ENCODE measurements at regions not wholly inside any gene's neighbourhood (a gene's known extent, or its start where the extent isn't known, plus 50 kb on each side); places are given as distances from the start of the nearest gene placed in this dataset.

GRCh38 chr21:22627911-22628310, 1629.7 kb downstream of the NCAM2 start:
- DNase-seq = no peak

DNA sequence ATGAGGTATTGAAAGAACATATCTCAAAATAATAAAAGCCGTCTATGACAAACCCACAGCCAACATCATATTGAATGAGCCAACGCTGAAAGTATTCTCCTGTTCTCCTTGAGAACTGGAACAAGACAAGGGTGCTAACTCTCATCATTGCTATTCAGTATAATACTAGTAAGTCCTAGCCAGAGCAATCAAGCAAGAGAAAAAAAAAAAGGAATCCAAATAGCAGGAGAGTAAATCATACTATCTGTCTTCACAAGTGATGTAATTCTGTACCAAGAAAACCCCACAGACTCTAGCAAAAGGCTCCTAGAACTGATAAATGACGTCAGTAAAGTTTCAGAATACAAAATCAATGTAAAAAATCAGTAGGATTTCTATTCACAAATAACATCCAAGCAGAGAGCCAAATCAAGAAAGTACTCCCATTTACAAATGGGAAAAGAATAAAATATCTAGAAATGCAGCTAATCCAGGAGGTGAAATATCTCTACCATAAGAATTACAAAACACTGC, 1632.8 kb downstream of the NCAM2 start:
- DNase-seq = no peak

- no peak for DNase-seq
Observed at GRCh38 chr21:22632176-22632575, 1634.0 kb downstream of the NCAM2 start.

- DNase-seq = no peak
Observed at GRCh38 chr21:22649246-22649645, 1651.0 kb downstream of the NCAM2 start.

- DNase-seq = no peak
Observed at GRCh38 chr21:22650226-22650625, 1652.0 kb downstream of the NCAM2 start.

DNA sequence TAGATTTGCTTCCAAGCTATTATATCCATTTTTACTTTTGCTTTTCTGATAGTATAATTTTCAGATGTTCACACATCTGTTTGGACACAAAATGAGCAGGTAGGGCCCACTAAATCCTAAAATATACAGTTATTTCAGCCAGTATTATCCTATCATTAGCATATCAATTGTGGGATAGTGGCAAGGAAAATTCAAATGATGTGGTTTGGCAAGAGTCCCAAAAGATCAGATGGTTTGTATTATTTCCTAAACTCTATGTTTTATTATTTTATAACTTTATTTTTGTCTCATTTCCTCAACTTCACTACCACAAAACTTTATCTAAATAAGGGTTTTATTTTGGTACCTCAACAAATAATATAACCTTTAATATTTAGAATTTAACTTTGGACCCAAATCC, 1659.6 kb downstream of the NCAM2 start:
- DNase-seq = no peak

GRCh38 chr21:22670148-22670547, 1671.9 kb downstream of the NCAM2 start:
- no peak for DNase-seq

DNA sequence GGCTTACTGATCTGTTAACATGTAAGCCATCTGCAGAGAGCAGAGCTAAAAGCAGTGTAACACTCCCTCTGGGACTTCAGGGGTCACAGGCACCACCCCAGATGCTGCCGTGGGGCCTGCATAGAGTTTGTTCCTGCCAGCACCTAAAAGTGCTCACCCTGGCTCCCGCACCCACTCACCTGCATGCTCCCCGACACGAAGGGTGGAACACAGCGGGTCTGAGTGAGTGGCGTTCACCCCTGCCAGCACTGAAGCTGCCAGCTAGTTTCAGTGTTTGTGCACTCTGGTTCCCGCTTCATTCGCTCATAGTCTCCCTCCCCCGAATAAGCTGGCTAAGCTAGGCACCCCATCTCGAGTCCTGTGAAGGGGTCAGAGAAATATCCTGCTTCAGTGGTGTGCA, 1681.0 kb downstream of the NCAM2 start:
- no peak for DNase-seq

DNA sequence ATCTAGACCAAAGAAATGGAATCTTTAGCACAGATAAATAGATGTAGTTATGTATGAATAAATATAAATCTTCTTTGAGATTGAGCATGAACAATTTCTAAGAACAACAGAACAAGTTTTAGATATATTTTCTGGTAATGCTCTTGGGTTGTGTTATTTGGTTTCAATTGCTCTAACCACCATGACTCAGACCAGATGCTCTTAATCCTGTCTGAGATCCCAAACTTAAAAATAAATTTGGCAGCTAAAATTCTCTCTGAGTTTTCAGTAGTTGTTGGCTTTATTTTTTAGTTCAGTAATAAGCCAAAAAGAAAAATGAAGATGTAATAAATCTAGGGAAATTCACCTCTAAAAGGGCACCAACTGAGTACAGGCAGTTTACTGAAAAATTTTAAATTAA, 1693.4 kb downstream of the NCAM2 start:
- no peak for DNase-seq

- DNase-seq = no peak
Observed at GRCh38 chr21:22703521-22703920, 1705.3 kb downstream of the NCAM2 start.

- DNase-seq = no peak
Observed at GRCh38 chr21:22710721-22711120, 1712.5 kb downstream of the NCAM2 start.

DNA sequence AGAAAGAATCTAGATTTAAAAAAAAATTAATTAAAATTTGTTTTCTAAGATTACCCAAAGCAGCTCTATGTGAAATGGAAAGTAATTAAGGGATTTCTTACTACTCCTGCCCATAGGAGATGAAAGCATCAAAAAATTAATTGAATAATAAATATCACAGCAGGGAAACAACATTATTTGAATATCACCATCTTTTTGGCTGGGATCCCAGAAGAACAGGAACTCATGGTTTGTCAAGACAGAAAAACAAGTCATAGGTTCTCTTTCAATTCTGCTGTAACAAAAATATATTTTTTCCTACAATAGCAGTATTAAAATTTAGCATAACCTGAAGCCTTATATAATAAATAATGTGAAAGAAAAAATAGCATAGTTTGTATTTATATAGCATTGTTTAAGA, 1713.4 kb downstream of the NCAM2 start:
- no peak for DNase-seq

- no peak for DNase-seq
Observed at GRCh38 chr21:22725436-22725835, 1727.2 kb downstream of the NCAM2 start.

- no peak for DNase-seq
Observed at GRCh38 chr21:22728091-22728490, 1729.9 kb downstream of the NCAM2 start.

GRCh38 chr21:22743085-22743484, 1744.9 kb downstream of the NCAM2 start:
- DNase-seq = no peak

GRCh38 chr21:22754746-22755145, 1756.5 kb downstream of the NCAM2 start:
- no peak for DNase-seq

DNA sequence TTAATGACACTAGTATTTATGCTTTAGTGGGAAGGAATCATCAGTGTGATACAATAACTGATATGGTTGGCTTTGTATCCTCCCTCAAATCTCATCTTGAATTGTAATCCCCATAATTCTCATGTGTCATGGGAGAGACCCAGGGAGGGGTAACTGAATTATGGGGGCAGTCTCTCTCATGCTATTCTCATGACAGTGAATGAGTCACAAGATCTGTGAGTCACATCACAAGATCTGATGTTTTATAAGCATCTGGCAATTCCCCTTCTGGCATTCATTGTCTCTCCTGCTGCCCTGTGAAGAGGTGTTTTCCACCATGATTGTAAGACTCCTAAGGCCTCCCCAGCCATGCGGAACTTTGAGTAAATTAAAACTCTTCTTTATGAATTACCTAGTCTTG, 1760.3 kb downstream of the NCAM2 start:
- DNase-seq = no peak

GRCh38 chr21:22762463-22762862, 1764.3 kb downstream of the NCAM2 start:
- no peak for DNase-seq

DNA sequence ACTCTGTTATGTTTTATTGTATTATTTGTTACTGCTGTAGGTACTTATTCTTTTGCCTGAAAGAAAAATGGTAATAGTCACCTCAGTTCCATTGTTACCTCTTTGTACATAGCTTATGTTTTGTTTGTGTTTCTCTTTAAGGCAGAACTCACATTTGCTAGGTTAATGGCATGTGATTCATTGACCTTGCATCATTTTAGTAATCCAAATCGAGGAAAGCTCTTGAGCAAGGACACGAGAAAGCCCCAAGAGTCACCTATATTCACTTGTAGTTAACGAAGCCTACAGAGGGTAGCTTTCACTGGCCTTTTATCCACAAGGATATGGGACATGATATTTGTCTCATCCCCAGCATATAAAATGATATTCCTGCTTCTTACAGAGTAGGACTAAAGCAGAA, 1765.2 kb downstream of the NCAM2 start:
- DNase-seq = no peak

GRCh38 chr21:22764222-22764621, 1766.0 kb downstream of the NCAM2 start:
- DNase-seq = no peak

DNA sequence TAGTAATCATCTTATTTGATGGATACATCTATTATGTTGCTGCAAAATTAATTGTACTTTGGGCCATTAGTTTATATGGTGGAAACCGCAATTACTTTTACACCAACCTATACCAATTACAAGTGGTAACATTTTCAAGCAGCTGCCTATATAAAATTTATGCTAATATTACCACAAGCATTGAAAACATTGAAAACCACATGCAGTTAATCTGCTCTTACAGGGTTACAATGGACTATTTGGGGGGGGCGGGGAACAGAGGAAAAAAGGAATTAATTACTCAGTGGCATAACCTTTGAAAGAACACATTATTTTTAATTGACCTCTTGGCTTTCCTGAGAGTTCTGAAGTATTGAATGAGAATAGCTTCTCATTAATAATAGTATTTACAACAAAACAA, 1793.2 kb downstream of the NCAM2 start:
- DNase-seq = no peak

GRCh38 chr21:22791986-22792560, 1793.9 kb downstream of the NCAM2 start:
- DNase-seq = no peak

GRCh38 chr21:22795091-22795490, 1796.9 kb downstream of the NCAM2 start:
- no peak for DNase-seq

GRCh38 chr21:22795644-22796043, 1797.4 kb downstream of the NCAM2 start:
- no peak for DNase-seq

GRCh38 chr21:22796147-22796546, 1797.9 kb downstream of the NCAM2 start:
- DNase-seq = no peak

DNA sequence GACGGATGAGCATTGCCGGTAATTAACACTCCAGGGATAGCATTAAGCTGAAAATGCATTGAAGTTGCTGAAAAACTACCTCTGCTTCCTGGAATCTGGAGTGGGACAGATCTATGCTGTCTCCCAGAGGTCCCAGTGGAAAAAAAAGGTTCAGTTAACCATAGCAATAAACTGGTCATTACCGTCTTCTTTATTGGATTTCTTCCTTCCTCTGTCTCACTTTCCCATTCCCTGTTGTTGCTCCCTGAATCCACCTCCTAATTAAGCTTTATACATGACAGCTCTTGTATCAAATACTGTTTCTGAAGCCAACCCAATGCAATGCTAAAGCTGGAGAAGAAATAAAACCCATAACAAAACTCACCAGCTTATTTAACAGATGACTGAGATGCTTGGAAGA, 1805.9 kb downstream of the NCAM2 start:
- no peak for DNase-seq

Data from GF-D8 (cell line).